GM12872 (cell line): ENCODE measurements at regions not wholly inside any gene's neighbourhood (a gene's known extent, or its start where the extent isn't known, plus 50 kb on each side); places are given as distances from the start of the nearest gene placed in this dataset.

ENCODE experiments used
- CTCF ChIP-seq: IDR thresholded peaks from 3 replicates; pipeline ENCODE4 v1.5.1; 2011; ENCODE audit warnings: low read depth, mild to moderate bottlenecking, low read length, moderate library complexity; ENCODE audit not compliant: insufficient read depth

- TF ChIP-seq CTCF = no peak
Measured at GRCh38 chr16:86087011-86087895, 188.3 kb downstream of the IRF8 start.

GRCh38 chr16:86087896-86088230 lies 188.9 kb downstream of the IRF8 start:
- no peak for TF ChIP-seq CTCF

- no peak for TF ChIP-seq CTCF
Measured at GRCh38 chr16:86088287-86088686, 189.3 kb downstream of the IRF8 start.

- TF ChIP-seq CTCF = no peak
Measured at GRCh38 chr16:86088816-86089215, 189.9 kb downstream of the IRF8 start.

GRCh38 chr16:86089334-86089900 lies 190.5 kb downstream of the IRF8 start:
- TF ChIP-seq CTCF = no peak

- TF ChIP-seq CTCF = no peak
Measured at GRCh38 chr16:86089991-86090390, 191.0 kb downstream of the IRF8 start.

- no peak for TF ChIP-seq CTCF
Measured at GRCh38 chr16:86090461-86091170, 191.7 kb downstream of the IRF8 start.
